ENCODE measurements at regions not wholly inside any gene's neighbourhood (a gene's known extent, or its start where the extent isn't known, plus 50 kb on each side); places are given as distances from the start of the nearest gene placed in this dataset.

GRCh38 chr1:168913711-168914463 lies 184.9 kb upstream of the DPT start:
- FAIRE-seq: no peak
- DNase-seq (ENCODE audit: low spot score in 2 of 2): no peak

GRCh38 chr1:168917309-168917708 lies 188.3 kb upstream of the DPT start:
- DNase-seq (ENCODE audit: low spot score in 2 of 2) (no peak), FAIRE-seq (no peak)

- DNase-seq (ENCODE audit: low spot score in 2 of 2) (no peak), FAIRE-seq (no peak)
Measured at GRCh38 chr1:168917796-168918195, 188.7 kb upstream of the ATP1B1 start.

- DNase-seq (ENCODE audit: low spot score in 2 of 2) (no peak), FAIRE-seq (no peak)
Measured at GRCh38 chr1:168918860-168919741, 187.4 kb upstream of the ATP1B1 start.

- DNase-seq (ENCODE audit: low spot score in 2 of 2) (no peak), FAIRE-seq (no peak)
Measured at GRCh38 chr1:168920456-168921094, 185.9 kb upstream of the ATP1B1 start.

GRCh38 chr1:168921629-168922028 lies 184.9 kb upstream of the ATP1B1 start:
- DNase-seq (ENCODE audit: low spot score in 2 of 2): no peak
- no peak for FAIRE-seq

- DNase-seq (ENCODE audit: low spot score in 2 of 2) (no peak), FAIRE-seq (no peak)
Measured at GRCh38 chr1:168923521-168924136, 182.9 kb upstream of the ATP1B1 start.

GRCh38 chr1:168924976-168925375 lies 181.5 kb upstream of the ATP1B1 start:
- no peak for FAIRE-seq

GRCh38 chr1:168926236-168926635 lies 180.3 kb upstream of the ATP1B1 start:
- DNase-seq (ENCODE audit: low spot score in 2 of 2): no peak
- no peak for FAIRE-seq

More at GRCh38 chr1:168924976-168925375, 181.5 kb upstream of the ATP1B1 start:
- DNase-seq (ENCODE audit: low spot score in 2 of 2): no peak

- DNase-seq (ENCODE audit: low spot score in 2 of 2) (no peak), FAIRE-seq (no peak)
Measured at GRCh38 chr1:168932539-168932938, 174.0 kb upstream of the ATP1B1 start.

GRCh38 chr1:168933141-168933805 lies 173.2 kb upstream of the ATP1B1 start:
- FAIRE-seq (no peak), DNase-seq (ENCODE audit: low spot score in 2 of 2) (no peak)

GRCh38 chr1:168939110-168939946 lies 167.2 kb upstream of the ATP1B1 start:
- FAIRE-seq (no peak), DNase-seq (ENCODE audit: low spot score in 2 of 2) (no peak)

GRCh38 chr1:168939947-168940223 lies 166.6 kb upstream of the ATP1B1 start:
- DNase-seq (ENCODE audit: low spot score in 2 of 2) (no peak), FAIRE-seq (no peak)

- no peak for FAIRE-seq
- DNase-seq (ENCODE audit: low spot score in 2 of 2): no peak
Measured at GRCh38 chr1:168941640-168942039, 164.8 kb upstream of the ATP1B1 start.

GRCh38 chr1:168942165-168942564 lies 164.3 kb upstream of the ATP1B1 start:
- FAIRE-seq: no peak

GRCh38 chr1:168945870-168946269 lies 160.6 kb upstream of the ATP1B1 start:
- DNase-seq (ENCODE audit: low spot score in 2 of 2): no peak
- no peak for FAIRE-seq

More at GRCh38 chr1:168942165-168942564, 164.3 kb upstream of the ATP1B1 start:
- DNase-seq (ENCODE audit: low spot score in 2 of 2): no peak

GRCh38 chr1:168947041-168947440 lies 159.4 kb upstream of the ATP1B1 start:
- DNase-seq (ENCODE audit: low spot score in 2 of 2) (no peak), FAIRE-seq (no peak)

GRCh38 chr1:168949672-168950071 lies 156.8 kb upstream of the ATP1B1 start:
- DNase-seq (ENCODE audit: low spot score in 2 of 2): no peak
- FAIRE-seq: peak; percentile 6

- DNase-seq (ENCODE audit: low spot score in 2 of 2): no peak
Measured at GRCh38 chr1:168957818-168958217, 148.7 kb upstream of the ATP1B1 start.

More at GRCh38 chr1:168957818-168958217, 148.7 kb upstream of the ATP1B1 start:
- no peak for FAIRE-seq
